Coronary artery (tissue), 2 donors: ENCODE measurements at regions not wholly inside any gene's neighbourhood (a gene's known extent, or its start where the extent isn't known, plus 50 kb on each side); places are given as distances from the start of the nearest gene placed in this dataset.

ENCODE experiments used
- DNase-seq: peaks from one replicate; pipeline ENCODE4 v3.0.0-alpha.2; 2017; ENCODE audit warnings: low spot score
- H3K27ac ChIP-seq, 2 donors: fragments of 200-600 bp; sonication (generic); one replicate each; pipeline ENCODE4 v1.5.1; 2016 to 2019
- H3K4me3 ChIP-seq: fragments of 200-600 bp; sonication (generic); 2 replicates; pipeline ENCODE4 v1.5.1; 2016; ENCODE audit warnings: mild to moderate bottlenecking, moderate library complexity
- TF ChIP-seq, protein P1 (sequence below): fragments of 200-600 bp; sonication (generic); IDR thresholded peaks from one replicate; pipeline ENCODE4 v1.5.1; 2019; ENCODE audit warnings: antibody characterized with exemption

DNA sequence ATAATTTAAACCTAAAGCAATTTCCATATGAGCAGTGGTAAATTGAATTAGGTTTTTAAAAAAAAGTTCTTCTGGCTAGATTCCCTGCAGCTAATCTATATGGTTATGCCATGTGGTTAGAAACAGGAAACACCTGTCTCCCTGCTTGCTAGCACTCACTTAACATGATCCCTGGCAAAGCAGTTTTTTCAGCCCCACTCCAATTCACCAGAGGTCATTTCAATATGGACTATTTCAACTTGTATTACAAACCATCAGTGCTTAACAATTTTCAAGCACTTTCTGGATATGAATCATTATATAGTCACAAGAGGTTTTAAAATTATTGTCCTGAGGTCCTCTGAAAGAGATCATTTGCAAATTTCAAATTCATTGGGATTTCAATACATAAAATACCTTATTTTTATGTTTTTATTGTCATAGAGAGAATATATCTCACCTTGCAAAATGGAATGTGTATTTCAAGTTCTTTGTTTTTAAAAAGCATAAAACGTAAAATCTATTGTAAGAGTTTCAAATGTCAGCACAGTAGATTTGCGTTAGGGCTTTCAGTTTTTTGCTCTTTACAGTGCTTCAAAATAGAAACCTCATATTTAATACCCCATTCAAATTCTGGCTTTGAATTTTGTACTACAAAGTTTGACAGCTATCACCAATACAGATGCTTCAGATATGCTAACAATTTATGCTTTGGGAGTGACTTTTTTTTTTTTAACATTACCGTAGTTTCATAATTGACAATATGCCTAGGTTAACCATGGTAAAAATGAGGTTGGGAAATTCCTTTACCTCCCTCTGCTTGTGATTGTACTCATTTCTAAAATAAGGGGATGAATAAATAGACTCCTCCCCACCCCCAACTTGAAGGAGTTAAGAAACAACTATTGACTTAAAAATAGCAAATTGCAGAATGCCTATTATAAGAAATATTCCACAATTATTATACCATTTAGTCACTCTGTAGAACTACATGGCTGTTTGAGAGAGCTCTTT lies 117.5 kb upstream of the HGF start:
- no peak overlapping the region for H3K27ac ChIP-seq
- TF ChIP-seq, protein P1, sequence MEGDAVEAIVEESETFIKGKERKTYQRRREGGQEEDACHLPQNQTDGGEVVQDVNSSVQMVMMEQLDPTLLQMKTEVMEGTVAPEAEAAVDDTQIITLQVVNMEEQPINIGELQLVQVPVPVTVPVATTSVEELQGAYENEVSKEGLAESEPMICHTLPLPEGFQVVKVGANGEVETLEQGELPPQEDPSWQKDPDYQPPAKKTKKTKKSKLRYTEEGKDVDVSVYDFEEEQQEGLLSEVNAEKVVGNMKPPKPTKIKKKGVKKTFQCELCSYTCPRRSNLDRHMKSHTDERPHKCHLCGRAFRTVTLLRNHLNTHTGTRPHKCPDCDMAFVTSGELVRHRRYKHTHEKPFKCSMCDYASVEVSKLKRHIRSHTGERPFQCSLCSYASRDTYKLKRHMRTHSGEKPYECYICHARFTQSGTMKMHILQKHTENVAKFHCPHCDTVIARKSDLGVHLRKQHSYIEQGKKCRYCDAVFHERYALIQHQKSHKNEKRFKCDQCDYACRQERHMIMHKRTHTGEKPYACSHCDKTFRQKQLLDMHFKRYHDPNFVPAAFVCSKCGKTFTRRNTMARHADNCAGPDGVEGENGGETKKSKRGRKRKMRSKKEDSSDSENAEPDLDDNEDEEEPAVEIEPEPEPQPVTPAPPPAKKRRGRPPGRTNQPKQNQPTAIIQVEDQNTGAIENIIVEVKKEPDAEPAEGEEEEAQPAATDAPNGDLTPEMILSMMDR, result no peak

DNA sequence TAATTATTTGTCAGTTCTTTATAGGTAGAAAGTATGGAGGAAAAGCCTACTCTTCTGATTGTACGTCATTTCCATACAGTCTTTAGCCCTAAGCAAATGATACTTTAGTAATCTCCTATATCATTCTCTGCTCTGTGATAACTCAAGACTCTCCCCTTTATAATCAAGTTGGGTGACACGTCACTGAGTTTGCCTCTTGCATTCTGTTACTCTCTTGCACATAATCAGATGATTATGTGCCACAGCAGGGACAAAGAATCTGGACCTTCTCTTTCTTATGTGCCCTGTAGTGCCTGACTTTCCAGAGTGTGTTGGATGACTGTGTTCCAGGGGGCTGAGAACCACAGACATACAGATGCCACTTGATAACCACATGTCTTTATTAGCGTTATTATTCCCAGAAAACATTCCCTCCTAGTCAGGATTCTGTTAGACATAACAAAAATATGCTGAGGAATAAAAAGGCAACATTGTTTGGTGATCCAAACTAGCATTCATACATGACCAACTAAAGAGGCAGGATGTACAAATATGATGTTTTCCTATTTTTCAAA lies 116.4 kb upstream of the HGF start:
- Histone ChIP-seq H3K4me3 (no peak overlapping the region), H3K27ac (no peak overlapping the region)
- TF ChIP-seq, protein P1, result no peak
- no peak for DNase-seq

More for the DNA sequence above, 117.5 kb upstream of the HGF start:
- DNase-seq, result no peak
- H3K4me3 ChIP-seq, result no peak overlapping the region

DNA sequence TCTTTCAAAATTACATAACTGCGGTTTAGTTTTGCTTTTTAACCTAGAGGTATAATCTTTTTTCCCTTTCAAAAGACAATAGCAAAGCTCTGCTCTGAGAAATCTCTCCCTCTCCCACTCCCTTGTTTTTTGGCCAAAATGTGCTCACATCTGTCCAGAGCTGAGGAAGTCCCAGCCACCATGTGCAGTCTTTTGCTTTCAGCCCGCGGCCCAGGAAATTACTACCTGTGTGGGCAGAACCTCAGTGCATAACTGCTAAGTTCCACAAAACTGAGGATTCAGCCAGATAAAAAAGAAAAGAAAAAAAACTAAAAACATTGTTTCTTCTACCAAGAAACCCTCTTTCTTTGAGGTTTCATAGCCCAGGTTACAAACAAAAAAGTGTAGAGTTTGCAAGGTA lies 115.0 kb upstream of the HGF start:
- TF ChIP-seq, protein P1, result no peak
- H3K4me3 ChIP-seq, result no peak overlapping the region

DNA sequence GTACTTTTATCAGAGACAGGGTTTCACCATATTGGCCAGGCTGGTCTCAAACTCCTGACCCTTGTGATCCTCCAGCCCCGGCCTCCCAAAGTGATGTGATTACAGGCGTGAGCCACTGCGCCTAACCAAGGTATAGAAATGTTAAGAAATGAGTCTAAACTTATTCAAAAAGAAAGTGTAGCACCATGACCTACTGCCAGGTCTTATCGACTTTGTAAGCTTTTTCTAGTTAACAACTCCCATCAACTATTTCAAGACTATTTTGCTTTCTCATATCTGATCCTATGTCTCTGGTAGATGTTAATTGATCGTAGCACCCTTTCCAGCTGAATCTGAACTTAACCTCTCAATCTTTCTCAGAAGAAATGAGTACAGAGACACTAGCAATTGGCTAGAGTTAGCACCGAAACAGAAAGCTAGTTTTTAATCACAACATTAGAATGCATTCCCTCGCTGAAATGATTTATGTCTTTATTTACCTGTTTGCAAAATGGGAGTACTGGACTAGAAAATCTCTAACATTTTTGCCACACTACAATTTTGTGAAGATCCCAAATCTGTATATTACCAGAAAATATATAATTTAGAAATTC lies 114.0 kb upstream of the HGF start:
- DNase-seq, result no peak
- H3K4me3 ChIP-seq, result no peak overlapping the region
- H3K27ac ChIP-seq, result no peak overlapping the region
- TF ChIP-seq, protein P1, result no peak

More for the DNA sequence above, 115.0 kb upstream of the HGF start:
- DNase-seq, result no peak
- H3K27ac ChIP-seq, result no peak overlapping the region

DNA sequence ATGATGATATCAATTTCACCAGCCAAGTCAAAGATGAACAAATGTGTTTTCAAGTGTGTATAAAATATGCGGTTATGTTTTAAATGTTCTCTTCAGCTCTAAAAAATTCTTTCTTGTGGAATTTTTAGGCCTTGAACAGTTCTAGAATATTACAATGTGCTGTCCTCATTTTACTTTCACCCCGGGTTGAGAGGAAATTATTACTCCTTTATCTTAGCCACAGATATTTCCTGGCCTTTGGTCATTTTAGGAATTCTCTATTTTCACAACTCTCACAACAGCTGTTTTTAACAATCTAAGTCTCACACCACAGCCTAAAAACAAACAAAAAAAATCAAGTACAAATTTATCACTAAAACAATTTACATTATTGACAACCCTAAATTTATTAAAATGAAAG lies 112.2 kb upstream of the HGF start:
- TF ChIP-seq, protein P1, result no peak
- Histone ChIP-seq H3K4me3 (no peak overlapping the region), H3K27ac (no peak overlapping the region)
- no peak for DNase-seq

DNA sequence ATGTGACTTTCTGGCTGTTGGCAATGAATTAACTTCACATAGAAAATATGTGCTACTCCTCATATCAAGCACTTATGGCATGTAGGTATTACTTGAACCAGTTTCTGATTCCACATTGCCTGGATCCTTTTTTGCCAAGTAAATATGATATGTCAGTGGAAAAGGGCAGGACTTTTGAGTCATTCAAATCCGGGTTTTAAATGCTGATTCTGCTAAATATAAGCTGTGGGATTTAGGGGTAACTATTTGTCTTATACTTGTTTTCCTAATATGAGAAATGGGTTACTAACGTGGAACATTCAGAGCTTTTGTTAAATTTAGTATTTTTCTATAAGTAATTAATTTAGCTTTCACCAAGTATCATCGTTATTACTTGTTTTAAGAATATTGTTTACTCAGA lies 108.0 kb upstream of the HGF start:
- no peak overlapping the region for H3K4me3 ChIP-seq
- H3K27ac ChIP-seq, result no peak overlapping the region
- TF ChIP-seq, protein P1, result no peak
- no peak for DNase-seq
